Left cardiac atrium (tissue), 4 donors: ENCODE measurements at regions not wholly inside any gene's neighbourhood (a gene's known extent, or its start where the extent isn't known, plus 50 kb on each side); places are given as distances from the start of the nearest gene placed in this dataset.

Experiments
- ATAC-seq, 2 donors: fragments of 200-7000 bp; cut with Tn5 transposase; one replicate each; pipeline ENCODE4 v1.9.1; 2020; ENCODE audit warnings: mild to moderate bottlenecking in 2 of 2, moderate library complexity in 2 of 2
- DNase-seq: peaks from one replicate; pipeline ENCODE4 v3.0.0-alpha.2; 2020
- intact Hi-C, 2 donors: fragments of 100-400 bp; cut with DNase I; formaldehyde crosslinking; loops; one replicate each; pipeline versions ENCODE4 v1.14.1 to v1.15.1; 2022 to 2023
- donor health status: DM: no; HTN: yes; CAD: no.
- donor health status: DM: no; HTN: yes; CAD: no; lungs with severe emphysema.
- donor health status: DM: yes; HTN: yes; CAD: no.
- donor health status: Dilated cardiomyopathy.

- DNase-seq (no peak), ATAC-seq (no peak)
- intact Hi-C loops, result no loop called here
Observed at GRCh38 chr10:20726381-20726780, 170.7 kb downstream of the NEBL start.

- DNase-seq (no peak), ATAC-seq (no peak)
- intact Hi-C loops, result no loop called here
Observed at GRCh38 chr10:20714979-20715378, 182.1 kb downstream of the NEBL start.

GRCh38 chr10:20714518-20714917, 182.6 kb downstream of the NEBL start:
- intact Hi-C loops, result no loop called here
- DNase-seq (no peak), ATAC-seq (no peak)

GRCh38 chr10:20713420-20713819, 183.7 kb downstream of the NEBL start:
- no peak for DNase-seq
- intact Hi-C loops, result no loop called here
- no peak for ATAC-seq

GRCh38 chr10:20712774-20713173, 184.3 kb downstream of the NEBL start:
- no peak for DNase-seq
- no peak for ATAC-seq
- intact Hi-C loops, result no loop called here

GRCh38 chr10:20709708-20710107, 187.4 kb downstream of the NEBL start:
- intact Hi-C loops, result no loop called here
- ATAC-seq (no peak), DNase-seq (no peak)

GRCh38 chr10:20708305-20708704, 188.8 kb downstream of the NEBL start:
- ATAC-seq (no peak), DNase-seq (no peak)
- intact Hi-C loops, result no loop called here

- intact Hi-C loops, result no loop called here
- ATAC-seq (no peak), DNase-seq (no peak)
Observed at GRCh38 chr10:20707251-20707650, 189.9 kb downstream of the NEBL start.

- no peak for DNase-seq
- intact Hi-C loops, result no loop called here
- ATAC-seq, result no peak
Observed at GRCh38 chr10:20698837-20699236, 198.3 kb downstream of the NEBL start.

GRCh38 chr10:20694296-20694695, 202.8 kb downstream of the NEBL start:
- DNase-seq, result no peak
- intact Hi-C loops, result no loop called here
- ATAC-seq, result no peak

- ATAC-seq (peak in 1 of 2 donors; percentile 49), DNase-seq (no peak)
- intact Hi-C loops, result no loop called here
Observed at GRCh38 chr10:20688797-20689544, 208.1 kb downstream of the NEBL start.

GRCh38 chr10:20686015-20686635, 211.0 kb downstream of the NEBL start:
- ATAC-seq (peak; percentile 38 to 71), DNase-seq (no peak)
- intact Hi-C loops, result no loop called here

GRCh38 chr10:20685462-20685861, 211.6 kb downstream of the NEBL start:
- ATAC-seq, result no peak
- intact Hi-C loops, result no loop called here
- no peak for DNase-seq

- ATAC-seq, result no peak
- intact Hi-C loops, result no loop called here
- no peak for DNase-seq
Observed at GRCh38 chr10:20683345-20683744, 213.8 kb downstream of the NEBL start.

GRCh38 chr10:20682782-20683181, 214.3 kb downstream of the NEBL start:
- DNase-seq (no peak), ATAC-seq (no peak)
- intact Hi-C loops, result no loop called here

- DNase-seq (no peak), ATAC-seq (no peak)
- intact Hi-C loops, result no loop called here
Observed at GRCh38 chr10:20677340-20677739, 219.8 kb downstream of the NEBL start.

- intact Hi-C loops, result no loop called here
- no peak for DNase-seq
- no peak for ATAC-seq
Observed at GRCh38 chr10:20674926-20675325, 222.2 kb downstream of the NEBL start.

GRCh38 chr10:20673175-20673574, 223.9 kb downstream of the NEBL start:
- no peak for DNase-seq
- intact Hi-C loops, result no loop called here
- no peak for ATAC-seq

GRCh38 chr10:20672741-20673140, 224.4 kb downstream of the NEBL start:
- intact Hi-C loops, result no loop called here
- DNase-seq (no peak), ATAC-seq (peak in 1 of 2 donors; percentile 18)

- DNase-seq (peak; percentile 23), ATAC-seq (peak in 1 of 2 donors; percentile 32)
- intact Hi-C loops, result no loop called here
Observed at GRCh38 chr10:20670579-20670978, 226.5 kb downstream of the NEBL start.

GRCh38 chr10:20668985-20669384, 228.1 kb downstream of the NEBL start:
- intact Hi-C loops, result no loop called here
- ATAC-seq, result no peak
- no peak for DNase-seq
